RPMI7951 (cell line): ENCODE measurements at regions not wholly inside any gene's neighbourhood (a gene's known extent, or its start where the extent isn't known, plus 50 kb on each side); places are given as distances from the start of the nearest gene placed in this dataset.

ENCODE experiments used
- DNase-seq: peaks from one replicate; pipeline ENCODE4 v3.0.0-alpha.2; 2012; ENCODE audit warnings: low read depth

DNA sequence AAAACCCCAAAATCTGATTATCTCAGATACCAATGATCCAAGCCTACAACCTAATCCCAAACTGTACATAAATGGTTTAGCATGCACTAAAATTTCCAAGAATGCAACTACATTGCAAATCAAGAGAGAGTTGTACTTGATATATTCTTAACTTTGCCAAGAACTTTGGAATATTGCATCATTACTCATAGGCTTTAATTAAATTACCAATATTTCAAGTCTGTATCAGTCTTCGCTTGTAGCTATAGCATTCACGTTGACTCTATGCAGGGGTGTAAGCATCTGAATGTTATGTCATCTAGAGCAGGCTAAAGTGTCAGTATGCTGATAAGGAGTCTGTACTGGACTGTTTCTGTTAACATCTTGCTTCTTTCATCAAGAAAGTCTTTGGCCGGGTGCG lies 56.3 kb downstream of the FOXI3 start:
- DNase-seq, result no peak

DNA sequence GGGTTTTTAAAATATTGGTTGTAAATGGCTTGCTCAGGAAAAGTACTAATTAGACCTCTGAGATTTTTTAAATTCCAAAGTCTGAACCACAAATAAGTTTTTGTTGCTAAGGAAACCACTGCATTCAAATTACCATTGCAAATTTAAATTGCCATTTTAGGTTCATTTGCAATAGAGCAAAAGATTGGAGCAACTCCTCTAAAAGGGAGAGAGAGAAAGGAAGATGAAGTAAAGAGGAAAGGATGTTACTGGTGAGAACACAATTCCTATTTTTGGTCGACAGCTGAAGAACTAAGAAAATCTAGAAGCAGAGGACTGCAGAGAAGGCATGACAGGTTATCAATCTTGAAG lies 74.9 kb downstream of the FOXI3 start:
- DNase-seq, result no peak

DNA sequence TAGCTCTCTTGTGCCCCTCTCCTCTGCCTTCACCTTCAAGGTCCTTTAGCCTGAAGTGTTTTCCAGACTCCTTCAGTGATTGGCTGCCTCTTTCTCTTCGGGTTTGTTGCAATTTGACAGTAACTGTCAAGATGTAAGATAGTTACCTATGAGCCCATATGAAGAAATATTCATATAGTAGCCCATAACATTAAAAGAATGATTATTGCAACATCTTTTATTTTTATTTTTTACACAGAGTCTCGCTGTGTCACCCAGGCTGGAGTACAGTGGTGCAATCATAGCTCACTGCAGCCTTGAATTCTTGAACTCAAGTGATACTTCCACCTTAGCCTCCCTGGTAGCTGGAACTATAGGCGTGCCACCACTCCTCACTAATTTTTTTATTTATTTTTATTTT lies 80.5 kb downstream of the FOXI3 start:
- no peak for DNase-seq

DNA sequence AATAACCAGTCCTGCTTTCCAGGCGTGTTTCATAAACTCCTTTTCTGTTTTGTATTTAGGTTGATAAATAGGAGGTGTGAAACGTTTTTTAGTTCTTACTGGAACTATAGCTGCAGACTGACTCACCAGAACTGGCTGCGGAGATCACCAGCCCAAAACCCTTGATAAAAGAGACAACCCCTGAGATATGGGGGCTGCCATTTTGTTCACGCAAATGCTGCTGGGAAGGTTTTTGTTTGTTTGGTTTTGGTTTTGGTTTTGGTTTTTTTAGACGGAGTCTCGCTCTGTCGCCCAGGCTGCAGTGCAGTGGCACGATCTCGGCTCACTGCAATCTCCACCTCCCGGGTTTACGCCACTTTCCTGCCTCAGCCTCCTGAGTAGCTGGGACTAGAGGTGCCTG lies 87.1 kb downstream of the FOXI3 start:
- peak; percentile 66 for DNase-seq

DNA sequence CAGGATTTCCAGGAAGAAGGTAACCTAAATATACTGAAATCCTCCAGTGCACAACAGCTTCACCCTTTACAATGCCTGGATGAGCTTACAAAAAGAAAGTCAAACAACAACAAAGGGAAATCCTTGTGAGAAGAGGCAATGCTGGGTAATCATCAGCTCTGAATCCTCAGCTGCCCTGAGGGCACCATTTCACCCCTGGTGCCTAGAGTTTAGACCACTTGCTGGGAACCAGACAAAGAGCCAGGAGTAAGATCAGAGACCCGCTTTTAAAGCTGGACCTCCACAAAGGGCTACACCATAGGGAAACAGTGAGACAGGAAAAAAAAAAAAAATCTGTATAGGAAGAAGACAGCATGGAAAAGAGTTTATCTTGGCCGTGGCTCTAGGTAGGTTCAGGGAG lies 97.0 kb downstream of the FOXI3 start:
- no peak for DNase-seq

DNA sequence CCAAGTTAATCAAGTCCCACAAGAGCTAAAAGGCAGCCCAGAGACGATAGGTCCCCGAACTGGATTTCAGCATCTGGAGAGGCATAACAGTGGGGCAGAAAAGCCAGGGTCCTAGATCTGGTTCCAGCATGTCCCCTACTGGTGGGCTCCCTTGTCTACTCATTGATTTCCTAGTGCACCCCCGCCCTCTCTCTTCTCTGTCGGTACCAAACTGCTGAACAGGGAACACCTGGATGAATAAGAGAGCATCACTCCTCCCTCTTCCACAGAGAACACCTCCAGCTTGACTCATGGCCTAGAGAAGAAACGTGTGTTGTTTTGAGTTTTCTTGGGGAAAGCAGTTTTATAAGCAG lies 101.3 kb downstream of the FOXI3 start:
- no peak for DNase-seq

DNA sequence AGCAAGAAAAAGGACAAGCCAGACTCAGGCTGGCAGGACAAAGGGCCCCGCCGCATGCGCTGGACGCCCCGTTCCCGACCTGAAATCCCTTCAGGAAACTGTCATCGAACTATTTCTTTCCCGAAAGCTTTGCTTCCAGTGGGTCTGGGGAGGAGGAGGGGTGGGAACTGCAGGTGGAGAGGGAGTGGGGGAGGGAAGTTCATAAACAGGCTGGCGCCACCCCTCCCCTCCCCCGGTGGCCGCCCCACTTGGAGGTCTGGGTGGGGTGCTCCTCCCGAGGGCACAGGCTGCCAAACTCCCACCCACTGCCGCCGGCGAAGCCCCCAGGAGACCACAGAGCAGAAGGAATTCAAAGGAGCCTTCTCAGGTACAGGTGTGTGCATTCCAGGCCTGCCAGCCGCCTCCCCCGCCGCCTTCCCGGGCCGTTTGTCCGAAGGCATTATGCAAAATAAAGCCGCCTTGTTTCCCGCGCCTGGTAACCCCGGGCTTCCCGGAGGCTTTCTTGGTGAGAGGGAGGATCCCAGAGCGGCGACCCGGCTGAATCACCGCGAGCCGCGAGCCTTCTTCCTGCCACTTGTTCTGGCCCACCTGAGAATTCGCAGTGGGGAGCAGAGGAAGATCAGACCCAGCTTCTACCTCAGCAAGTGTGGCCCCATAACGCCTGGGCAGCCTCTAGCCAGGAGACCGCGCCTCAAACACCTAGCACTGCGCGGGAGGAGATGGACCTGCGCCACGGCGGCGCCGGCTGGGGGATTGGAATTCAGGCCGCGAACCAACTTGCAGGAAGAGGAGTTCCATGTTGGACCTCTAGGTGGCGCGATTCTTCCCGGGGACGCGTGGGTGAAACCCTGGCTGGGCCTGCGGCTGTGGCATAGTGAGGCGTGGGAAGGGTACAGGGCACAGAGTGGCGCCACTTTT lies 101.9 kb downstream of the FOXI3 start:
- peak; percentile 11 for DNase-seq

DNA sequence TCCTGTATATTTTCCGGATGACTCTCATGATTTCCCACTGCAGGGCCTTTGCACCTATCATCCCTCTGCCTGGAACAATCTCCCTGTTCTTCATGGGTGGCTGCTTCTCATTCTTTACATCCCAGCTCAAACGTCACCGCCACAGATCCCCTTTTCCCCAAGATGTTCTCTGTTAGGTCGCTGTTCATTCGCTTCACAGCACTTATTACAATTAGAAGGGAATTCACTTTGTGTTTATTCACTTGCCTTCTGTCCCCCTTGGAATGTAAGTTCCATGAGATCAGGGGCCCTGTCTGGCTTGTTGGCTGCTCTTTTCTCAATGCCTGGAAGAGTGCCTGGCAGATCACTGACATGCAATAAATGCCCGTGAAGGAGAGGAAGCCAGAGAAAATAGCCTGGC lies 106.7 kb downstream of the FOXI3 start:
- no peak for DNase-seq

DNA sequence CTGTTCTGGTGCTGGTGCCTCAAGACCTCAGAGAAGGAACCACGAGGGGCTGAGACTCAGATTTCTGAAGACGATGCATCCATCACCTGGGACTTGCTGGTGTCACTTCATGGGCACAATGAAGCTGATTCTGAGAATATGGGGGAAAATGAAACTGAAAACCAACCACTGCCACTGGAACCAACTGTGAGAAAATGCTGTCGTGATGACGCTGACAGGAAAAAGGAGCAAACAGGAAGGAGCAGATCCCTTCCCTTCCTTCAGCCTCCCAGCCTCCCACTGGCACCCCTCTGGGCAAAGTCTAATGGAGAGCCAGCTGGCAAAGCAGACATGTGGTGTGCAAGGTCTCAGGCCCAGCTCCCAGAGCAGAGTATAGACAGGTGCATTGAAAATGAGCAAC lies 109.7 kb downstream of the FOXI3 start:
- DNase-seq, result peak; percentile 24

DNA sequence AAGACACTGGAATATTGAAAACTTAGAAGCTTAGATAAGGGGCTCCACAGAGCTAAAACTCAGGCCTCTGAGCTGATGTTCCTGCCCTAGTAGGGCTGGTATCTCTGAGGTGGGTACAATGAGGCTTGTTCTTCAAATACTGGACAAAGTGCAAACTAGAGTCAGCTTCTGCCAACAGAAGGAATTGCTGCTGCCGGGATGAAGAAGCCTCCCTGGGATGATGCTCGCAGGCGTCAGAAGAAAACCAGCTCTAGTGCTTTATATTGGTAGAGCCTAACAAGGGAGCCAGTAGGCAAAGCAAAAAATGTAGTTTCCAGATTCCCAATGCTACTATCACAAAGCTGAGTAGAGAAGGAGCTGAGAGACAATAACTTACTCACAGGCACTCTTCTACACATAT lies 118.1 kb downstream of the FOXI3 start:
- DNase-seq, result no peak

DNA sequence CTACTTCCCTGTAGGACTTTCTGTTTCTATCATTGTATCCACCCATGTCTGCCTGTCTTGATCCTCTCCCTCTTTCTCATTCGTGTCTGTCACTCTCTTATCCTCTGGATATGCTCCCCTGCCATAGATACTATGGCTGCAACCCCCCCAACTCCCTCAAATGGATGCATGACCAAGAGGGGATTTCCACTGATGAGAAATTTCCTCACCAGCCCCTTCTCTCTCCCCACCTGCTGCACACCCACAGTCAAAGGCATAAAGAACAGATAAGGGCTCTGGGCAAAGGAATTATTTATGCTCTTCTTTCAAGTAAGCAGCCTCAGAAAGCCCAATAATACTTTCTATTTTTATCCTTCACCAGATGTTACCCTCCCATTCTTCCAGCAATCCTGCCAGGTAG lies 121.3 kb downstream of the FOXI3 start:
- DNase-seq, result no peak

DNA sequence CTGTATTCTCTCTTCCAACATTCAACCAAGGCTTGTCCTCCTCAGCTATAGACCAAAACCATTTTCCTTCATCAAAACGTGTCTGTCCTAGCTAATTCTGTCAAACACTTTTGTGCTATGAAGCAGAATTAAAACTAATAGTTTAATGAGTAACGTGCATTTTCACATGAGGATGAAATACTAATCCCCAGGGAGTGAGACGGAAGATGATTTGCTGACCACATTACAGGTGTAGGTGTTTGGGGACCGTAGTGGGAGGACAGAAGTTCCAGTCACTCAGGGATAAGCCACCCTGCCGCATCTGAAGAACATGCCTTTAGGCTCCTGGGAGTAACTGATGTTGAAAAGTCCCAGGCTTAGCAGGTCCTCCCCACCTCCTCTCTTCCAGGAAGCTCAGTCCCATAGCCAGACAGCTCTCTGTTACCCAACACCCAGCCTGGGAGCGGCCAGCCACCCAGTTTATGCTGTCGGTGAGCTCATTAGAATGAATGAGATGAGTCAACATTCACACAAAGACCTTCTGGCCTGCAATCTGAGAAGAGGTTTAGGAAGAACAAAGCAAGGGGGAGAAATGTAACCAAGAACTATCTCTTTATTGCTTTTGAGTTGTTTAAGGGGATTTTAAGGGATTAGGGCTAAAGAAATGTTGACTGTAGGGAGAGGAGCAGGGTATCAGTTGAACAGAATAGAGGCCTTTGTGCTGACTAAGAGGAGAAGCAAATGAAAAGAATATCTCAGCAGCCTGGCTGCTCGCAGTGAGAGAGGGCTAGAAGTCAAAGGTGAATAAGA lies 122.5 kb downstream of the FOXI3 start:
- peak; percentile 11 for DNase-seq

DNA sequence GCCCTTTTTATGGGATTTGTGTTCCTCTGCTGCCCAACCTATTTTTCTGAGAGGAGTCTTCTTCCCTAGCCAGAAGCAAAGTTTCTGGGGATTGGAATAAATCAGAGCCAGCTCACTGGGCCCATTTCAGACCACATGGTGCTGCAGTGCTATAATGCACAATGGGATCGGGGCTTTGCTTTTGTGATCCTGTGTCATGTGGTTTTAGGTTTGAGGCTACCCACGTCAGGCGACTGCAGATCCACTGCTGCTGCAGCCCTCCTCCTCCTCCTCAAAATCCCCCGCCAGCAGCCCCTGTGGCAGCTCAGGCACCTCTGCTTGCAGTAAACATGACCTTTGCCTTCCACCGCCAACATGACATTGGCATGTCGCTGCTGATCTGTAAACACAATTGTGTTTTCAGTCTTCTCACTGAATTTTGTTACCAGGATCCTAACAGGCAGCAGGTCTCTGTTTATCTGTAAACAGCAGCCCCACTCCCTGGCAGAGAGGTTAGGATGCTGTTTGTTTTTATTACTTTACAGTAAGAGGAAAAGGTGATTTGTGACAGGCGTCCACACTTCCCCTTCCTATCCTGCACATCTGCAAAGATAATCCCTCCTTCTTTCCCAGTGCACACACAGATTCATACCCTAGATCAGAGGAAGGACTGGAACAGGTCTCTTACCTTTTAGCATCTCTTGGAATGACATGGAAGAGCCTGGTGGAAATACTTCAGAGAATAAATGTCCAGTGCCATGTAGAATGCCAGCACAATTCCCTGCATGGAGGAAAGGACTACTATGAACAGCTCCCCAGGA lies 130.8 kb downstream of the FOXI3 start:
- no peak for DNase-seq

DNA sequence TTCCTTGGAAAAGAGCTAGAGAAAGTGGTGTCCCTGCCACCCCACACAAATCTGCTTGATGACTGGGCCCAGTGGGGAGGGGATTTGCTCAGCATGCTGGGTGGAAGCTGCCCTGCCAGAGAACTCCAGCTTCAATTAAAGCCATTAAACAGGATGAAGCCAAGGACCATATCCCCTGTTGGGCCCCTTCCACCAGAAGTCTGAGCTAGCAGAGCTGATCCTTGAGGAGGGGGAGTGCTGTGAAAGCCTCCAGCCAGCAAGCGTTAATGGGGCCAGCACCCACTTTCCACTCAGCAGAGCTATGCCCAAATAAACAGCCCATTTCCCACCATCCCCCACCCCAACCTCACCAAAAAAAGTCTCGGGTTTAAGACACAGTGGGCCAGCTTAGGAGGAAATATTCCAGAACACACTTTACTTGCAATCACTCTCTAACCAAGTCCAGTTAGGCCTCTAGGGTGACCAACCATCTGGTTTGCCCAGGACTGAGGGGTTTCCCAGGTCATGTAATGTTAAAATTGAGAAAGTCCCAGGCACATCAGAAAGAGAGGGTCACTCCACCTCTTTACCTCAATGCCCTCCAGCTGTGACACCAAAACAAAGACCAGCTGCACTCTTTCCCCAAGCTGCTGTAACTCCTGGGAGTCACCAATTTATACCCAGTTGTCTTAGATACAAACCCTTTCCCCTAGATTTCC lies 132.3 kb downstream of the FOXI3 start:
- DNase-seq, result no peak

DNA sequence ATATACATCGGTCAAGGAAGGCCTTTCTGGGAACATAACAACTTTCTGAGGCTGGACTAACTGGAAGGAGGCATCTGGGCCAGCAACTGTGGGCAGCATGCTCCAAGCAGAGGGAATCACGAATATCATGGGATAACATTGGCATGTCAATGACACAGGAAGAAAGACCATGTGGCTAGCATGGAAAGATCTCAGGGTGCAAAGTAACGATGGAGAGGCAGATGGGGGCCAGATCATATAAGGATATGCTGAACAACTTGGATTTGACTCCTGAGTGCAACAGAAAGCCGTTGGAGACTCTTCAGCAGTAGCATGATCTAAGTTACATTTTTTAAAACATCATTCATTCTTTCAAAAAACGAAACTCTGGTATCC lies 133.6 kb downstream of the FOXI3 start:
- DNase-seq, result no peak

DNA sequence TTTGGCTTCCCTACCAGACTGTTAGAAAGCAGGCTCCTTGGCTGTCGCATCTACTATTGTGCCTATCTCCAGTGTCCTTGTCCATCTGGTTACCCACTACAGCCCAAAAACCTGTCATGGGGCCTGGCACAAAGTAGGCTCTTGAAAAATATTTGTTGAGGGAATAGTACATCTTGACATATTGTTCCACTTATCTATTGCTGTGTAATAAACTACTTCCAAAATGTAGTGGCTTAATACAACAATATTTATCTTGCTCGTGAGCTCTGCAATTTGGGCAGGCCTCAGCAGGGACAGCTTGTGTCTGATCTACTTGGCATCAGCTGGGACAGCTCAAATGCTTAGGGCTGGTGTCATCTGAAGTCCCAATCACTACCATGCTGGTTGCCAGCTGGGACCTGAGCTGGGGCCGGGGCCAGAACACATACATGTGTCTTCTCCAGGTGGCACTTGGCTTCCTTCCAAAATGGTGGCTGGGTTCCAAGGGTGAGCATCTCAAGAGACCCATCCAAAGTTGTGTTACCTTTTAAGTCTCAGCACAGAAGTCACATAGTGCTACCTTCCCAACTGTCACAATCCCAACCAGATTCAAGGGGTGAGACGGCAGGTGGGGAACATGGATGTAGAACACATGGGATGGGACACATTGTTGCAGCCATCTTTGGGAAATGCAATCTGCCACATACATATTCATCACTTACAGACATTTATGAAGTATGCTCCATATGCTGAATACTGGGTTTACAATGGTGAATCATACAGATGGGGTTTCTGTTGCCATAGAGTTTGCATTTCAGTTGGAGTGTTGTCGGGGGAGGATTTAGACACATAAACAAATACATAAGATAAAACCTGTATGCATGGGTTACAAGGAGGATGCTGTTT lies 134.2 kb downstream of the FOXI3 start:
- no peak for DNase-seq

DNA sequence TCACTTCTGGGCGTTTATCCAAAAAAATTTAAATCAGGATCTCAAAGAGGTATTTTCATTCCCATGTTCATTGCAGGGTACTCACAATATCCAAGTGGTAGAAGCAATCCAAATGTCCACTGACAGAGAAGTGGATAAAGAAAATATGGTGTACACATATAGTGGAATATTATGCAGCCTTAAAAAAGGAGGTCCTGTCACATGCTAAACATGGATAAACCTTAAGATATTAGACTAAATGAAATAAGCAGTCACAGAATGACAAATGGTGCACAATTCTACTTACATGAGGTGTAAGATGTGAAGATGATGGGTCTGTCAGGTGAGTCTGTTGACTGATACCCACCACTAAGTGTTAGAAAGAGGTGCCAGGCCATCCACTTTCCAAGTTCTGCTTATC lies 140.6 kb downstream of the THNSL2 start:
- no peak for DNase-seq

DNA sequence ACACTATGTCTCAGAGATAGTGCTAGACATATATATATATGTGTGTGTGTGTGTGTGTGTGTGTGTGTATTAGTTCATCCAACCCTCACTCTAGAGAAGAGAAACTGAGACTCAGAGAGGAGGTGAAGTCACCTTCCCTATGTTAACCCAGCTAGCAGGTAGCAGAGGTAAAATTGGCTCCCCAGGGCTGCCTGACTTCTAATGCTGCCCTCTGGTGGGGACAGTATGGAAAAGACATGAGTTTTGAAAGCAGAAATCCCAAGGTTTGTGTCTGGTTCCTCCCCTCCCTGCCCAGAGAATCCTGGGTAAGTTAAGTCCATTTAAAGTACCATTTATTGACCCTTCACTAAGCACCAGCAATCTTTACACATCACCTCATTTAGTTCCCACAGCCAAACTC lies 137.7 kb downstream of the THNSL2 start:
- DNase-seq, result peak; percentile 12

DNA sequence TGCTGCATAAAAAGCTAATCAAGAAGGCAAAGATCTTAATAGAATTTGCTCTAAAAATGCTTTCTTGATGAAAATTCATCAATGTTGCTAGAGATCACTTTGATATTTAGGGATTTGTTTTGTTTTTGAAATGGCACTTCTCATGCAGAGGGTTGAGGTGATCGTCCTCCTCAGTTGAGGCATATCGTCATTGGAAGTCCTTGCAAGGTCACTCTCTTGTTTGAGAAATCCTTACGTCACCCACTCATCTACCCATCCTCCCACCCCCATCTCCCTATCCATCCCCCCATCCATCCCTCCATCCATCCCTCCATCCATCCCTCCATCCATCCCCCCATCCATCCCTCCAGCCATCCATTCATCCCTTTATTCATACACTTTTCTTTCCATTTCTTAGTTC lies 133.7 kb downstream of the THNSL2 start:
- DNase-seq, result no peak

DNA sequence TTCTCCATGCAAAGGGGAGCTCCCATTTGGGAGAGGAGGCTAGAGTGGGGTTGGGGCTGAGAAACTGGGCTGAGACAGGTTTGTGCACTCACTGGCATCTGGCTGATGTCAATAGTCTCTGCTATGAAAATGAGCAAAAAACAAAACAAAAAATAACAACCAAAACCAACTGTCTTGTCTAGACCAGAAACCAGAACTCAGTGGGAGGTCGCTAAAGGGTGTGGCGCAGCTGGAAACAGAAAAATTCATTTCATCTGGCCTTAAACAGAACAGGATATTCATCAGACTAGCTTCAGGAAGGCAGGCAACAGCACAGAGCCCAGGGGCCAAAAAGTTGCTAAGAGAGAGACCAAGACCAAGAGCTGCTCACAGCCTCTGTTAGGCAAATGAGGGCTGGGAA lies 126.1 kb downstream of the THNSL2 start:
- no peak for DNase-seq
